Ascending aorta (tissue), 2 donors: ENCODE measurements at regions not wholly inside any gene's neighbourhood (a gene's known extent, or its start where the extent isn't known, plus 50 kb on each side); places are given as distances from the start of the nearest gene placed in this dataset.

Experiments
- DNase-seq, 2 donors: peaks; one replicate each; pipeline ENCODE4 v3.0.0-alpha.2; 2019; ENCODE audit warnings: low spot score in 2 of 2
- H3K27ac ChIP-seq, 2 donors: fragments of 200-600 bp; sonication (generic); one replicate each; pipeline ENCODE4 v1.5.1; 2016 to 2017; ENCODE audit warnings: mild to moderate bottlenecking in 1 of 2
- H3K27me3 ChIP-seq: fragments of 200-600 bp; sonication (generic); one replicate; pipeline ENCODE4 v1.5.1; 2017
- H3K36me3 ChIP-seq, 2 donors: fragments of 200-600 bp; sonication (generic); one replicate each; pipeline ENCODE4 v1.5.1; 2016
- H3K4me1 ChIP-seq, 2 donors: fragments of 200-600 bp; sonication (generic); one replicate each; pipeline ENCODE4 v1.5.1; 2016 to 2017; ENCODE audit warnings: mild to moderate bottlenecking in 1 of 2
- H3K4me3 ChIP-seq, 2 donors: fragments of 200-600 bp; sonication (generic); one replicate each; pipeline ENCODE4 v1.5.1; 2016 to 2017; ENCODE audit warnings: mild to moderate bottlenecking in 1 of 2
- H3K9me3 ChIP-seq, 2 donors: fragments of 200-600 bp; sonication (generic); one replicate each; pipeline ENCODE4 v1.5.1; 2016
- intact Hi-C: fragments of 100-400 bp; cut with DNase I; formaldehyde crosslinking; loops from one replicate; pipeline ENCODE4 v1.15.1; 2023
- TF ChIP-seq, protein P1 (sequence below), 3 experiments: fragments of 200-600 bp in 2 of 3; fragments of 450-650 bp in 1 of 3; sonication (generic) in 2 of 3; IDR thresholded peaks; one replicate each; pipeline ENCODE4 v1.5.1; 2016 to 2019; ENCODE audit warnings: antibody characterized with exemption in 3 of 3, mild to moderate bottlenecking in 1 of 3, moderate library complexity in 1 of 3

DNA sequence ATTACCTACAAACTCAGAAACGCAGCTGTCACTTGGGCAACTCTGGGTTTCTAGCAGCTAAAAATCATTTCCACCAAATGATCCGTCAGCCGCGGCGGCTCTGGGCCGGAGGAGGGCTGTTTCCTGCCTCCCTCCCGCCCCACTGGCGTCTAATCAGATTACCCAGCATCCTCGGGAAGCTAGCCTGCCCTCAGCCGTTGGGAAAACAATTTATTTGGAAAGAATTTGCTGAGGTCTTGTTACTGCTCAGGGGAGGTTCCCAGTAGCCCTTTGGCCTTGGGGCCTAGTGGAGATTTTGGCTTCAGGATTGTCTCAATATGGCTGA is 65.0 kb upstream of the ADGRA1 start:
- no peak for DNase-seq
- H3K27ac ChIP-seq, result no peak overlapping the region

DNA sequence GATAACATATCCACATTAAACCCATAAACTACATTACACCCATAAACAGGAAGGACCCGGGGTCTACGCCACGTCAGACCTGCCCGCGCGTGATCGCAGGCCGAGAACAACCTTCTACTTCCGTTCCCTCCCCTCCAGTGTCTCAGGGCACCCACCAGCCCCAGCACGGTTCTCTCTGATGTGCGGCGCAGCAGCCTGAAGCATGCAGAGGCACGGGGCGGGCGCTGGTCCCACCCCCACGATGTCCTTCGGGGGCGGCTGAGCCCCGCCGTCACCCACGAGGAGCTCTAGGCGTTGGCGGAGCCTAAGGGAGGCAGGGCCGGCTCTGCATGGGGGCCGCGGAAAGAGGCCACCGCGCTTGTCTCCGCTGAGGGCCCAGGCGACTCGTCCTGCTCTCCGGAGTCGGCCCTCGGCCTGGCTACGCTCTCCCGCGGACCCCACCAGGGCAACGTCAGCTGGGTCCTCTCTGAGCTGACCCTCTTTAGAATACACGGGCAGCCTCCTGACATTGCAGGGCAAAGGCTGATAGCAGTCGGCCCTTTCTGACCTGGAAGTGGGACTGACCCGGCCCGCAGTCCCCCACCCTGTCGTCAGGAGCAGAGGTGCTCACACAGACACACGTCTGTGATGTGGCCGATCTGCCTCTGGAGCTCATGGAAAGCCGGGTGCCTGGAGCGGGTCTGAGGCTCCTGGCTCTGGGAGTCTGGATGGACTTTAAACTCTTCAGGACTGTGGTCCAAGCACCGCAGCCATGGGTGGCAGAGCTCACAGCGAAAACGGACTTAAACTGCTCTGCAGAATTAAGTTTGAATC is 65.6 kb upstream of the ADGRA1 start:
- H3K4me1 ChIP-seq, result no peaks in the 10 kb centered on the region
- no peak overlapping the region for H3K4me3 ChIP-seq
- TF ChIP-seq, protein P1, sequence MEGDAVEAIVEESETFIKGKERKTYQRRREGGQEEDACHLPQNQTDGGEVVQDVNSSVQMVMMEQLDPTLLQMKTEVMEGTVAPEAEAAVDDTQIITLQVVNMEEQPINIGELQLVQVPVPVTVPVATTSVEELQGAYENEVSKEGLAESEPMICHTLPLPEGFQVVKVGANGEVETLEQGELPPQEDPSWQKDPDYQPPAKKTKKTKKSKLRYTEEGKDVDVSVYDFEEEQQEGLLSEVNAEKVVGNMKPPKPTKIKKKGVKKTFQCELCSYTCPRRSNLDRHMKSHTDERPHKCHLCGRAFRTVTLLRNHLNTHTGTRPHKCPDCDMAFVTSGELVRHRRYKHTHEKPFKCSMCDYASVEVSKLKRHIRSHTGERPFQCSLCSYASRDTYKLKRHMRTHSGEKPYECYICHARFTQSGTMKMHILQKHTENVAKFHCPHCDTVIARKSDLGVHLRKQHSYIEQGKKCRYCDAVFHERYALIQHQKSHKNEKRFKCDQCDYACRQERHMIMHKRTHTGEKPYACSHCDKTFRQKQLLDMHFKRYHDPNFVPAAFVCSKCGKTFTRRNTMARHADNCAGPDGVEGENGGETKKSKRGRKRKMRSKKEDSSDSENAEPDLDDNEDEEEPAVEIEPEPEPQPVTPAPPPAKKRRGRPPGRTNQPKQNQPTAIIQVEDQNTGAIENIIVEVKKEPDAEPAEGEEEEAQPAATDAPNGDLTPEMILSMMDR (IDR thresholded peaks at IDR 0.05), result no peak
- no peaks in the 10 kb centered on the region for H3K9me3 ChIP-seq
- H3K36me3 ChIP-seq, result no peaks in the 10 kb centered on the region
- no peak for DNase-seq
- no peaks in the 10 kb centered on the region for H3K27me3 ChIP-seq
- intact Hi-C loops, result no loop called here
- no peak overlapping the region for H3K27ac ChIP-seq

More for the DNA sequence above, 65.0 kb upstream of the ADGRA1 start:
- Histone ChIP-seq H3K27me3 (no peaks in the 10 kb centered on the region), H3K4me1 (no peaks in the 10 kb centered on the region), H3K9me3 (no peaks in the 10 kb centered on the region), H3K36me3 (no peaks in the 10 kb centered on the region), H3K4me3 (no peak overlapping the region)
- intact Hi-C loops, result no loop called here
- TF ChIP-seq, protein P1 (IDR thresholded peaks at IDR 0.05), result no peak

DNA sequence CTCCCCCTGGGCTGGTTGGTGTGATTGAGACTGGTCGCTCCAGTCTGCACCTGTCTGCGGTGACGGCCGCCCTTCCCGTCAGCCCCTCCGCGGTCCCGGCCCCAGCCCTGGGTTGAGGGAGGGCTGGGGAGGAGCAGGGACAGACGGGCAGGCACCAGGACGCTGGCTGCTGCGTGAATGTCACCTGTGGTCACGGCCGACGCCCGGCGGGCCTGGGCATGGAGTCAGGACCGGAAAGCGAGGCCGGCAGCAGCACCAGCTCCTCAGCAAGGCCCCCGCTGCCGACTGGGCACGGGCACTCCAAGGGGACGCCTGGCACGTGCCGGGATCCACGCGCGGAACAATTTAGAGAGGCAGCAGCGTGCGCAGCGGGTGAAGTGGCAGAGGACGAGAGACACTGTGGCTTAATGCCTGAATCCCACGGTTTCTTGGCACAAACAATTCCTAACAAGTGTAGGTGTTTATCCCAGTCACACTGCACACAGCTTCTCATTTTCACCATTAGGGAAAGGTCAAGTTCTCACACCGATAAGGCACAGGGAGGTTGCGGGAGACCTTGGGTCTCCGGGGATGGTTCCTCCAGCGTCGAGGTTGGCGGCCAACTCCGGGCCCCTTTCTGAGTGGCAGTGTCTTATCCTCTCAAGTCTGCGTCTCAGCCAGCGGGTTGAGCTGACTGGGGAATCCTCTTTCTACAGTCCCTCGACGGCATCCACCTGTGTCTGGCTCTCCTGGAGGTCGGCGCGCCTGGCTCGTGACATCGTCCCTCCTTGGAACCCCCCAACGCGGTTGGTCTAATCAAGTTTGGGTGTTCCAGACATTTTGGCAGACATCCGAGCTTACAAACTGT is 66.4 kb upstream of the ADGRA1 start:
- DNase-seq, result no peak
- Histone ChIP-seq H3K27ac (no peak overlapping the region), H3K4me3 (no peak overlapping the region), H3K9me3 (no peaks in the 10 kb centered on the region), H3K4me1 (no peaks in the 10 kb centered on the region), H3K36me3 (no peaks in the 10 kb centered on the region), H3K27me3 (no peaks in the 10 kb centered on the region)
- TF ChIP-seq, protein P1 (IDR thresholded peaks at IDR 0.05), result no peak
- intact Hi-C loops, result no loop called here

DNA sequence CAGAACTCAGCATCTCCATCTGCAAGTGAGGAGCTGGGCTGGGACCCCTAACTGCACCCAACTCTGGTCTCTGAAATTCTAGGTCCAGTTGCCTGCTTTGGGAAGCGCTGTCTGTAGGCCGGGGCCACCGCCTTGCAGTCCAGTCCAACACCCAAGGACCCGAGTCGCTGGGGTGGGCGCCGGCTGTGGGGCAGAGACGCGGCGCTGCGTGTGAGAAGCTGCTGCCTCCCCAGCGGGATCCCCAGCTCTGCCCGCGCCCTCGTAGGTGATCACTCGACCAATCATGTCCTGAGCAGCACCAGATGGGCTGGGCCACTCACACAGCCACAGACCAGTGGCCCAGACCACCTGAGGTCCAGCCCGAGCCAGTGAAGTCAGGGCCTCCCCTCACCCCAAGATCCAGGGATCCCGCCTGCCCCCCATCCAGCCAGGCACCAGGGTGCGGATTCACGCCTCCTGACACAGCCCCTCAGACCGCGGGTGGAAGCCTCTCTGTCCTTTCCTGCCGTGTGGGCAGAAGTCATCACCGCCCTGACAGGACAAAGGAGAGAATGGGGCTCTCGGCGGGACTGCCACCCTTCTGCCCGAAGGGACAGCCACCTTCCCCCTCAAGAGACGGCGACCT is 67.4 kb upstream of the ADGRA1 start:
- H3K36me3 ChIP-seq, result no peaks in the 10 kb centered on the region
- intact Hi-C loops, result no loop called here
- H3K4me1 ChIP-seq, result no peaks in the 10 kb centered on the region
- H3K27me3 ChIP-seq, result no peaks in the 10 kb centered on the region
- DNase-seq, result no peak
- H3K27ac ChIP-seq, result no peak overlapping the region
- TF ChIP-seq, protein P1 (IDR thresholded peaks at IDR 0.05), result no peak
- H3K9me3 ChIP-seq, result no peaks in the 10 kb centered on the region
- no peak overlapping the region for H3K4me3 ChIP-seq

DNA sequence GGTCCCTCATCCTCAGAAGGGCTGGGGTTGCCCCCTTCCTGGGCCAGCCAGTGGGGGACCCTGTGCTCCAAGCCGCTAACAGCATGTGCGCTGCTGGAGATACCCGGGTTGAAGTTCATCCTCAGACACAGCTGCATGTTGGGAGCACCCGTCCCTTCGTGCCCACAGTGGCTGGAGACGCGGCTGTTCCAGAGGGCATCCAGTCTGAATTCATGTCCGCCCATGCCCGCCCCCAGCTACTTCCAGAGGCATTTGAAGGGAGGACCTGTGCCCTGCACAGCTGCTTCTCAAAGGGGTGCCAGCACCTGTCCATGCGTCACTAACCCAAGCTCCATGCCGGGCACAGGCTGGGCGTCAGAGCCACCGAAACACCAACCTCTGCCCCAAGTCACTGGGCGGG is 68.1 kb upstream of the ADGRA1 start:
- TF ChIP-seq, protein P1 (IDR thresholded peaks at IDR 0.05), result no peak
- H3K27ac ChIP-seq, result no peak overlapping the region
- H3K36me3 ChIP-seq, result no peaks in the 10 kb centered on the region
- H3K27me3 ChIP-seq, result no peaks in the 10 kb centered on the region
- DNase-seq, result no peak
- H3K4me1 ChIP-seq, result no peaks in the 10 kb centered on the region
- intact Hi-C loops, result no loop called here
- no peaks in the 10 kb centered on the region for H3K9me3 ChIP-seq
- no peak overlapping the region for H3K4me3 ChIP-seq
